ENCODE measurements at regions not wholly inside any gene's neighbourhood (a gene's known extent, or its start where the extent isn't known, plus 50 kb on each side); places are given as distances from the start of the nearest gene placed in this dataset.
"Not testable (repeated sequence)": the region's sequence is repeated elsewhere in the genome, so short reads cannot be mapped to it uniquely, and the experiment has no call there.

- no peak for DNase-seq
These were observed 356.1 kb downstream of the OMA1 start for GRCh38 chr1:58190267-58190988.

GRCh38 chr1:58189453-58189852 lies 357.1 kb downstream of the OMA1 start:
- no peak for DNase-seq

- no peak for DNase-seq
These were observed 363.2 kb downstream of the OMA1 start for GRCh38 chr1:58183286-58183685.

GRCh38 chr1:58180537-58180936 lies 366.0 kb downstream of the OMA1 start:
- no peak for DNase-seq

- DNase-seq = not testable (repeated sequence)
These were observed 377.4 kb downstream of the OMA1 start for GRCh38 chr1:58169160-58169559.

GRCh38 chr1:58167131-58167530 lies 379.4 kb downstream of the OMA1 start:
- DNase-seq = not testable (repeated sequence)

- DNase-seq = no peak
These were observed 380.1 kb downstream of the OMA1 start for GRCh38 chr1:58166417-58166816.

GRCh38 chr1:58165073-58165472 lies 381.5 kb downstream of the OMA1 start:
- DNase-seq = no peak

GRCh38 chr1:58162952-58163550 lies 383.5 kb downstream of the OMA1 start:
- no peak for DNase-seq

- no peak for DNase-seq
These were observed 387.1 kb downstream of the OMA1 start for GRCh38 chr1:58159434-58159830.

GRCh38 chr1:58158506-58159433 lies 387.8 kb downstream of the OMA1 start:
- no peak for DNase-seq

- no peak for DNase-seq
These were observed 388.5 kb downstream of the OMA1 start for GRCh38 chr1:58158016-58158415.

GRCh38 chr1:58157256-58157655 lies 389.3 kb downstream of the OMA1 start:
- DNase-seq = no peak

- no peak for DNase-seq
These were observed 389.7 kb downstream of the OMA1 start for GRCh38 chr1:58156831-58157230.

GRCh38 chr1:58156124-58156468 lies 390.4 kb downstream of the OMA1 start:
- DNase-seq = no peak

GRCh38 chr1:58155418-58156123 lies 391.0 kb downstream of the OMA1 start:
- no peak for DNase-seq

- no peak for DNase-seq
These were observed 392.3 kb downstream of the OMA1 start for GRCh38 chr1:58154256-58154655.

- DNase-seq = no peak
These were observed 393.8 kb downstream of the OMA1 start for GRCh38 chr1:58152697-58153096.

GRCh38 chr1:58149271-58149812 lies 397.2 kb downstream of the OMA1 start:
- no peak for DNase-seq

- DNase-seq = no peak
These were observed 401.7 kb downstream of the OMA1 start for GRCh38 chr1:58144698-58145270.

GRCh38 chr1:58143972-58144697 lies 402.4 kb downstream of the OMA1 start:
- no peak for DNase-seq
